ENCODE measurements at regions not wholly inside any gene's neighbourhood (a gene's known extent, or its start where the extent isn't known, plus 50 kb on each side); places are given as distances from the start of the nearest gene placed in this dataset.

DNA sequence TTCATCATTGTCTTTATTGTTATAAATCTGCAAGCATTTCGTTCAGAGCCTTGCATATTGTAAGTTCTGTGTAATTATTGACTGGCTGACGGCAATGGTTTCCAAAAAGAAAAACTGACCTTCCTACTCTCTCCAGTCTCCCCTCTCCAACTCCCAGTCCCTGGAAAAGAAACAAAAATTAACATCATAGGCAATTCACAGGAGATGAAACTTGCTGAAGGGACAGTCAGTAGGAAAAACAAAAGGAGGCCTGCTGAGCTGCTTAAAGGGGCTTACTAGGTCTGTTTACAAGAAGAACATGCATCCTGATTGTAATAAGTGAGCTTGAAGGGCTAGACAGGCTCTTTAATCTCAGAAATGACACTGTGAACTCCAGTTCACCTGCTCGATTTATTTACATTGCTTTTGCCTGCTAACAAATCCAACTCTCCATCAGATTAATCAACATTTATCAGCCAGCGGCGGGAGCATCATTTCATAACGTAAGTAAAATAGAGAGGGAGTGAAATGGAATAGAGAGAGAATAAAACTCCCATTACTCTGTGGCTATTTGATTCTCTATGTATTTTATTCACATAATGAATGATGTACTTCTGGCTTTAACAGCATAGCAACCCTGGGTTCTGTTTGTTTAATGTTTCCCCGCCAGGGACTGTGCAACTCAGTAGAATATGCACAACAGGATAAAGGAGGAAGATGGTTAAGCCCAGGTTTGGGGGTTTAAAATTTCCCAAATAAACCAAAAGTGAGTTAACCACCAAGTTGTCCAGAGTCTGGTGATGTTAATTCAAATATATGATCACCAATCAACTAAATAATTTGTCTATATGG, 256.7 kb upstream of the SETBP1 start:
- TF ChIP-seq POLR2A (IDR thresholded peaks at IDR 0.05): no peak
- TF ChIP-seq, protein P1, sequence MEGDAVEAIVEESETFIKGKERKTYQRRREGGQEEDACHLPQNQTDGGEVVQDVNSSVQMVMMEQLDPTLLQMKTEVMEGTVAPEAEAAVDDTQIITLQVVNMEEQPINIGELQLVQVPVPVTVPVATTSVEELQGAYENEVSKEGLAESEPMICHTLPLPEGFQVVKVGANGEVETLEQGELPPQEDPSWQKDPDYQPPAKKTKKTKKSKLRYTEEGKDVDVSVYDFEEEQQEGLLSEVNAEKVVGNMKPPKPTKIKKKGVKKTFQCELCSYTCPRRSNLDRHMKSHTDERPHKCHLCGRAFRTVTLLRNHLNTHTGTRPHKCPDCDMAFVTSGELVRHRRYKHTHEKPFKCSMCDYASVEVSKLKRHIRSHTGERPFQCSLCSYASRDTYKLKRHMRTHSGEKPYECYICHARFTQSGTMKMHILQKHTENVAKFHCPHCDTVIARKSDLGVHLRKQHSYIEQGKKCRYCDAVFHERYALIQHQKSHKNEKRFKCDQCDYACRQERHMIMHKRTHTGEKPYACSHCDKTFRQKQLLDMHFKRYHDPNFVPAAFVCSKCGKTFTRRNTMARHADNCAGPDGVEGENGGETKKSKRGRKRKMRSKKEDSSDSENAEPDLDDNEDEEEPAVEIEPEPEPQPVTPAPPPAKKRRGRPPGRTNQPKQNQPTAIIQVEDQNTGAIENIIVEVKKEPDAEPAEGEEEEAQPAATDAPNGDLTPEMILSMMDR (IDR thresholded peaks at IDR 0.05): no peak
